ENCODE measurements at regions not wholly inside any gene's neighbourhood (a gene's known extent, or its start where the extent isn't known, plus 50 kb on each side); places are given as distances from the start of the nearest gene placed in this dataset.
"Not testable (repeated sequence)": the region's sequence is repeated elsewhere in the genome, so short reads cannot be mapped to it uniquely, and the experiment has no call there.

DNA sequence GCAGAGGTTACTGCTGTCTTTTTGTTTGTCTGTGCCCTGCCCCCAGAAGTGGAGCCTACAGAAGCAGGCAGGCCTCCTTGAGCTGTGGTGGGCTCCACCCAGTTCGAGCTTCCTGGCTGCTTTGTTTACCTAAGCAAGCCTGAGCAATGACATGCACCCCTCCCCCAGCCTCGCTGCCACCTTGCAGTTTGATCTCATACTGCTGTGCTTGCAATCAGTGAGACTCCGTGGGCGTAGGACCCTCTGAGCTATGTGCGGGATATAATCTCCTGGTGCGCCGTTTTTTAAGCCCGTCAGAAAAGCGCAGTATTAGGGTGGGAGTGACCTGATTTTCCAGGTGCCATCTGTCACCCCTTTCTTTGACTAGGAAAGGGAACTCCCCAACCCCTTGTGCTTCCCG lies 187.1 kb upstream of the ZC4H2 start:
- H3K27ac ChIP-seq (ENCODE audit: low read length), result not testable (repeated sequence)

GRCh38 chrX:65148232-65148631 lies 172.0 kb upstream of the ZC4H2 start:
- H3K9me3 ChIP-seq (ENCODE audit: control insufficient read depth in 1 of 2, low read length in 2 of 2), result no peaks in the 10 kb centered on the region

More for the DNA sequence above, 187.1 kb upstream of the ZC4H2 start:
- not testable (repeated sequence) for H3K9me3 ChIP-seq (ENCODE audit: control insufficient read depth in 1 of 2, low read length in 2 of 2); H3K4me3 ChIP-seq (ENCODE audit: low read depth in 1 of 2, low read length in 2 of 2); H3K27me3 ChIP-seq (ENCODE audit: low read depth, low read length); H3K36me3 ChIP-seq (ENCODE audit: control insufficient read depth in 1 of 2, insufficient read depth in 2 of 2, low read length in 2 of 2); H3K4me1 ChIP-seq (ENCODE audit: control insufficient read depth in 1 of 2, insufficient read depth in 2 of 2, low read length in 2 of 2)

DNA sequence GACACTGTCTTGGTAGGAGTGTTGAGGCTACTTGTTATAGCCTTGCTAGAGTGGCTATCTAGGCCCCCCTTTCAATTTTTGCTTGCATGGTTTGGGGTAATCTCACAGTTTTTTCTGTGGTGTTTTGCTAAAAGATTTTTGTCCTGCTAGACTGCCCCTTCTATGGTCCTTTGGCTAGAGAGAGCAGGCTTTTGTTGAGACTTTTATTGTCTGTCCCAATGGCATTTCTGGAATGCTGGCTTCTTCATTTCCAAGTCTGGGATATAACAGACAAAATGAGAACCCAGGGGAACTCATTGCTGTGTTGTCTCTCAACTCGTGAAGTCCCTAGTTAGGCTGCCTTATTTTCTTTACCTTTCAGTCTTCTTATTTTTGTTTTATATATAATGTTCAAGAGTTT lies 160.2 kb upstream of the ZC4H2 start:
- peaks cover 0 to 4% of the 10 kb centered on the region in 2 donors for H3K9me3 ChIP-seq (ENCODE audit: control insufficient read depth in 1 of 2, low read length in 2 of 2)
- H3K4me1 ChIP-seq (ENCODE audit: control insufficient read depth in 1 of 2, insufficient read depth in 2 of 2, low read length in 2 of 2), result no peaks in the 10 kb centered on the region
- H3K4me3 ChIP-seq (ENCODE audit: low read depth in 1 of 2, low read length in 2 of 2), result no peak overlapping the region
- H3K36me3 ChIP-seq (ENCODE audit: control insufficient read depth in 1 of 2, insufficient read depth in 2 of 2, low read length in 2 of 2), result no peaks in the 10 kb centered on the region
- H3K27me3 ChIP-seq (ENCODE audit: low read depth, low read length), result no peaks in the 10 kb centered on the region
- no peak overlapping the region for H3K27ac ChIP-seq (ENCODE audit: low read length)

More at GRCh38 chrX:65148232-65148631, 172.0 kb upstream of the ZC4H2 start:
- H3K27me3 ChIP-seq (ENCODE audit: low read depth, low read length), result no peaks in the 10 kb centered on the region
- no peaks in the 10 kb centered on the region for H3K4me1 ChIP-seq (ENCODE audit: control insufficient read depth in 1 of 2, insufficient read depth in 2 of 2, low read length in 2 of 2)
- no peak overlapping the region for H3K27ac ChIP-seq (ENCODE audit: low read length)
- H3K36me3 ChIP-seq (ENCODE audit: control insufficient read depth in 1 of 2, insufficient read depth in 2 of 2, low read length in 2 of 2), result no peaks in the 10 kb centered on the region
- no peak overlapping the region for H3K4me3 ChIP-seq (ENCODE audit: low read depth in 1 of 2, low read length in 2 of 2)

- Histone ChIP-seq H3K27ac (ENCODE audit: low read length) (no peak overlapping the region), H3K4me1 (ENCODE audit: control insufficient read depth in 1 of 2, insufficient read depth in 2 of 2, low read length in 2 of 2) (no peaks in the 10 kb centered on the region), H3K27me3 (ENCODE audit: low read depth, low read length) (no peaks in the 10 kb centered on the region), H3K36me3 (ENCODE audit: control insufficient read depth in 1 of 2, insufficient read depth in 2 of 2, low read length in 2 of 2) (no peaks in the 10 kb centered on the region), H3K9me3 (ENCODE audit: control insufficient read depth in 1 of 2, low read length in 2 of 2) (no peaks in the 10 kb centered on the region), H3K4me3 (ENCODE audit: low read depth in 1 of 2, low read length in 2 of 2) (no peak overlapping the region)
Observed at GRCh38 chrX:65127842-65128241, 151.6 kb upstream of the ZC4H2 start.

DNA sequence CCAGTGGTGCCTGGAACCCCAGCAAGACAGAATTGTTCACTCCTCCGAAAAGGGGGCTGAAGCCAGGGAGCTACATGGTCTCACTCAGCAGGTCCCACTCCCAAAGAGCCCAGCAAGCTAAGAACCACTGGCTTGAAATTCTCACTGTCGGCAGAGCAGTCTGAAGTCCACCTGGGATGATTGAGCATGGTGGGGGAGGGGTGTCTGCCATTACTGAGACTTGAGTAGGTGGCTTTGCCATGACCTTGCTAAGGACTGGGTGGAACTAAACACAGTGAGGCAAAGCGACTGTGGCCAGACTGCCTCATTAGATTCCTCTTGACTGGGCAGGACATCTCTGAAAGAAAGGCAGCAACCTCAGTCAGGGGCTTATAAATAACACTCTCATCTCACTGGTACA lies 122.6 kb upstream of the ZC4H2 start:
- Histone ChIP-seq H3K4me3 (ENCODE audit: low read depth in 1 of 2, low read length in 2 of 2) (no peak overlapping the region), H3K36me3 (ENCODE audit: control insufficient read depth in 1 of 2, insufficient read depth in 2 of 2, low read length in 2 of 2) (no peaks in the 10 kb centered on the region), H3K27ac (ENCODE audit: low read length) (no peak overlapping the region), H3K9me3 (ENCODE audit: control insufficient read depth in 1 of 2, low read length in 2 of 2) (no peaks in the 10 kb centered on the region), H3K4me1 (ENCODE audit: control insufficient read depth in 1 of 2, insufficient read depth in 2 of 2, low read length in 2 of 2) (no peaks in the 10 kb centered on the region), H3K27me3 (ENCODE audit: low read depth, low read length) (no peaks in the 10 kb centered on the region)

DNA sequence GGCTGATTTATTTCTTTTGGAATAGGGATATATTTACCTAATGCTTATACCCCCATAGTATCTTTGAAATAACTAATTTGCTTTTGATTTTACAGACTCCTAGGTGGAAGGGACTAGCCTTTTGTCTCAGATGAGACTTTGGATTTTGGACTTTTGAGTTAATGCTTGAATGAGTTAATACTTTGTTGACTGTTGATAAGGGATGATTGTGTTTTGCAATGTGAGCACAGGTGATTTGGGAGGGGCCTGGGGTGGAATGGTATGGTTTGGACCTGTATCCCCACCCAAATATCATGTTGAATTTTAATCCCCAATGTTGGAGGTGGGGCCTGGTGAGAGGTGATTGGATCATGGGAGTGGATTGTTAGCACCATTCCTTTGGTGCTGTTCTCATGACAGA lies 117.4 kb upstream of the ZC4H2 start:
- Histone ChIP-seq H3K36me3 (ENCODE audit: control insufficient read depth in 1 of 2, insufficient read depth in 2 of 2, low read length in 2 of 2) (no peaks in the 10 kb centered on the region), H3K4me3 (ENCODE audit: low read depth in 1 of 2, low read length in 2 of 2) (no peak overlapping the region), H3K27me3 (ENCODE audit: low read depth, low read length) (no peaks in the 10 kb centered on the region), H3K9me3 (ENCODE audit: control insufficient read depth in 1 of 2, low read length in 2 of 2) (no peaks in the 10 kb centered on the region), H3K4me1 (ENCODE audit: control insufficient read depth in 1 of 2, insufficient read depth in 2 of 2, low read length in 2 of 2) (no peaks in the 10 kb centered on the region), H3K27ac (ENCODE audit: low read length) (no peak overlapping the region)

DNA sequence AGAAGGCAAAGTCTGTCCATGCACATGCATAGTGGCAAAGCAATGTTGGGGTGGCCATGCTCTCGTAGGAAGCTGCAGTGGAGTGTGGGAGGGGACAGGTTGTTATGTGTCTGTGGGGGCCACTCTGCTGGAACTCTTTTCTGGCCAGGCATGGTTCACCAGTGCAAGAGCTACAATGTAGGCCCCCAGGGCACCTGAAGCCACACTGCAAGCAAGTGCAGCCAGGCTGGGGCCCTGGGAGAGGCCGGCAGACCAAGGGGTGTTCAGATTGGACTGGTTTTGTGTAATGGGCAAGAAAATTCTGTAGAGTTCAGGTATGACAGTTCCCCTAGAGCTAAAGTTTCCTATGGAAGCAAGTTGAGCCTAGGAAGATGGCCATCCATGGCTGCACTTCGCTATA lies 97.0 kb upstream of the ZC4H2 start:
- Histone ChIP-seq H3K27ac (ENCODE audit: low read length) (no peak overlapping the region), H3K4me3 (ENCODE audit: low read depth in 1 of 2, low read length in 2 of 2) (no peak overlapping the region), H3K4me1 (ENCODE audit: control insufficient read depth in 1 of 2, insufficient read depth in 2 of 2, low read length in 2 of 2) (no peaks in the 10 kb centered on the region), H3K27me3 (ENCODE audit: low read depth, low read length) (no peaks in the 10 kb centered on the region), H3K36me3 (ENCODE audit: control insufficient read depth in 1 of 2, insufficient read depth in 2 of 2, low read length in 2 of 2) (peaks cover 0 to 16% of the 10 kb centered on the region in 2 donors), H3K9me3 (ENCODE audit: control insufficient read depth in 1 of 2, low read length in 2 of 2) (no peaks in the 10 kb centered on the region)

GRCh38 chrX:65072590-65072989 lies 96.3 kb upstream of the ZC4H2 start:
- H3K27me3 ChIP-seq (ENCODE audit: low read depth, low read length), result no peaks in the 10 kb centered on the region
- H3K9me3 ChIP-seq (ENCODE audit: control insufficient read depth in 1 of 2, low read length in 2 of 2), result no peaks in the 10 kb centered on the region
- no peak overlapping the region for H3K27ac ChIP-seq (ENCODE audit: low read length)
- no peak overlapping the region for H3K4me3 ChIP-seq (ENCODE audit: low read depth in 1 of 2, low read length in 2 of 2)
- H3K4me1 ChIP-seq (ENCODE audit: control insufficient read depth in 1 of 2, insufficient read depth in 2 of 2, low read length in 2 of 2), result no peaks in the 10 kb centered on the region
- H3K36me3 ChIP-seq (ENCODE audit: control insufficient read depth in 1 of 2, insufficient read depth in 2 of 2, low read length in 2 of 2), result peaks cover 0 to 16% of the 10 kb centered on the region in 2 donors

DNA sequence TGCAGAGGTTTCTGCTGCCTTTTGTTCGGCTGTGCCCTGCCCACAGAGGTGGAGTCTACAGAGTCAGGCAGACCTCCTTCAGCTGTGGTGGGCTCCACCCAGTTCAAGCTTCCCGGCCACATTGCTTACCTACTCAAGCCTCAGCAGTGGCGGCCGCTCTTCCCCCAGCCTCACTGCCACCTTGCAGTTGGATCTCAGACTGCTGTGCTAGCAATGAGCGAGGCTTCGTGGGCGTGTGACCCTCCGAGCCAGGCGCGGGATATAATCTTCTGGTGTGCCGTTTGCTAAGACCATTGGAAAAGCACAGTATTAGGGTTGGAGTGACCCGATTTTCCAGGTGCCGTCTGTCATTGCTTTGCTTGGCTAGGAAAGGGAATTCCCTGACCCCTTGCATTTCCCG lies 82.4 kb upstream of the ZC4H2 start:
- H3K4me1 ChIP-seq (ENCODE audit: control insufficient read depth in 1 of 2, insufficient read depth in 2 of 2, low read length in 2 of 2); H3K4me3 ChIP-seq (ENCODE audit: low read depth in 1 of 2, low read length in 2 of 2); H3K27me3 ChIP-seq (ENCODE audit: low read depth, low read length); H3K9me3 ChIP-seq (ENCODE audit: control insufficient read depth in 1 of 2, low read length in 2 of 2); H3K36me3 ChIP-seq (ENCODE audit: control insufficient read depth in 1 of 2, insufficient read depth in 2 of 2, low read length in 2 of 2); H3K27ac ChIP-seq (ENCODE audit: low read length): not testable (repeated sequence)

GRCh38 chrX:65045001-65045400 lies 68.8 kb upstream of the ZC4H2 start:
- no peaks in the 10 kb centered on the region for H3K27me3 ChIP-seq (ENCODE audit: low read depth, low read length)
- no peak overlapping the region for H3K27ac ChIP-seq (ENCODE audit: low read length)
- H3K36me3 ChIP-seq (ENCODE audit: control insufficient read depth in 1 of 2, insufficient read depth in 2 of 2, low read length in 2 of 2), result peaks cover 0 to 5% of the 10 kb centered on the region in 2 donors
- H3K9me3 ChIP-seq (ENCODE audit: control insufficient read depth in 1 of 2, low read length in 2 of 2), result peaks cover 0 to 4% of the 10 kb centered on the region in 2 donors
- no peaks in the 10 kb centered on the region for H3K4me1 ChIP-seq (ENCODE audit: control insufficient read depth in 1 of 2, insufficient read depth in 2 of 2, low read length in 2 of 2)
- H3K4me3 ChIP-seq (ENCODE audit: low read depth in 1 of 2, low read length in 2 of 2), result no peak overlapping the region

DNA sequence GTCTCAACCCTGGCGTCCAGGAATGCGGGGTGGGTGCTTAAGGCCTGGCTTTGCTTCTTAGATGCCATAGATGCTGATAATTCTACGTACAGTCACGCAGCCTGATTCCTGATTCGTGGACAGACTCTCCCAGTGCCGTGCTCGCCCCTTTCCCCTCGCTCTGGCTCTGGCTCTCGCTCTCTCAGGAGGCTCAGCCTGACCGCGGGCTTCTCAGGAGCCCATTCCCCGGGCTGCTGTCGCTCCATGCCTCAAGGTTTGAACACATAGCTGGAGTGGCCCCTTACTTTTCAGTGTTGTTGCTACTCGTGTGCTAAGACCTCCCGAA lies 59.2 kb upstream of the ZC4H2 start:
- Histone ChIP-seq H3K4me3 (ENCODE audit: low read depth in 1 of 2, low read length in 2 of 2) (peak overlapping the region; percentile 69 to 79), H3K9me3 (ENCODE audit: control insufficient read depth in 1 of 2, low read length in 2 of 2) (no peaks in the 10 kb centered on the region), H3K36me3 (ENCODE audit: control insufficient read depth in 1 of 2, insufficient read depth in 2 of 2, low read length in 2 of 2) (no peaks in the 10 kb centered on the region), H3K27ac (ENCODE audit: low read length) (peak overlapping the region; percentile 60), H3K4me1 (ENCODE audit: control insufficient read depth in 1 of 2, insufficient read depth in 2 of 2, low read length in 2 of 2) (no peaks in the 10 kb centered on the region), H3K27me3 (ENCODE audit: low read depth, low read length) (no peaks in the 10 kb centered on the region)

DNA sequence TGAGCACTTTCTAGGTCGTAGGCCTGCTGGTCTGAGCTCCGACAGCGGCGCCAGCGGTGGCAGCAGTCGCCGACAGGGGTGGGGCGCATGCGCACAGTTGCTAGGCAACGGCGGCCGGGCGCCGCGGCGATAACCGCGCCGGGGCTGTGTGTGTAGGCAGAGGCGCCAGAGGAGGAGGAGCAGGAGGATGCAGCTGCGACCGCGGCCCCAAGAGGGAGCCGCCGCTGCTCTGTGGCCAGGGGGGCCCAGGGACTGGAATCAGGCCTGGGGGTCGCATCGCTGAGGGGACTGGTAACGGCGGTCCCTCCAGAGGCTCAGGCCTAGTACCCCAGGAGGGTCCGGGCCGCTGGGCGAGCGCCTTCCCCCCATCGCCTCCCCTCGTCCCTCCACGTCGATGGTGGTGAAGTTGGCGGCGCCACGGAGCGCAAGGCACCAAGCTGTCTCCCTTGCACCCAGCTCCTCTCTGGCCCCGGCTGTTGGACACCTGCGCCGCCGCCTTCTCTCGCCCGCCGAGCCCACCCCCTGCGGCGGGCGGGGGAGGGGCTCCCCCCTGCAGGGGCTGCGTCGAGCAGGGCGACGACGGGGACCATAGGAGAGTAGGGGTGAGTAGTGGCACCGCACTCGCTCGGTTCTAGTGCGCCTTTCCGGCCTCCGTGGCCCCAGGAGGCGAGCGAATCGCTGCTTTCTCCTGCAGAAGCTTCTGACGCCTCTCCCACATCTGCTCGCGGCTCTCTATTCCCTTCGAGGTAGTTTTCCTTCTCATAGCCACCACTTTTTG lies 58.6 kb upstream of the ZC4H2 start, which contains the start of gene ZC3H12B:
Gene ZC3H12B (plus strand): TSS at position 159 of the 778 bp plus-strand sequence.
- Histone ChIP-seq H3K4me1 (ENCODE audit: control insufficient read depth in 1 of 2, insufficient read depth in 2 of 2, low read length in 2 of 2) (no peaks in the 10 kb centered on the region), H3K27me3 (ENCODE audit: low read depth, low read length) (no peaks in the 10 kb centered on the region), H3K9me3 (ENCODE audit: control insufficient read depth in 1 of 2, low read length in 2 of 2) (no peaks in the 10 kb centered on the region), H3K27ac (ENCODE audit: low read length) (peak within 1 kb of the TSS; percentile 60), H3K36me3 (ENCODE audit: control insufficient read depth in 1 of 2, insufficient read depth in 2 of 2, low read length in 2 of 2) (no peaks in the 10 kb centered on the region), H3K4me3 (ENCODE audit: low read depth in 1 of 2, low read length in 2 of 2) (peak within 1 kb of the TSS; percentile 69 to 79)

Data from muscle layer of duodenum (tissue), 2 donors.